Fibroblast of pulmonary artery (primary cell): ENCODE measurements at regions not wholly inside any gene's neighbourhood (a gene's known extent, or its start where the extent isn't known, plus 50 kb on each side); places are given as distances from the start of the nearest gene placed in this dataset.
A peak's percentile ranks its signal among the peaks of the same experiment; 100 is the strongest.

ENCODE experiments used
- DNase-seq: peaks from one replicate; pipeline ENCODE4 v3.0.0-alpha.2; 2010; ENCODE audit warnings: low read depth
- H3K4me3 ChIP-seq: replicated peaks from 2 replicates; pipeline ENCODE4 v1.5.1; 2011; ENCODE audit warnings: low read depth, mild to moderate bottlenecking, control low read depth, low read length, moderate library complexity
- TF ChIP-seq, protein P1 (sequence below): IDR thresholded peaks from 2 replicates; pipeline ENCODE4 v1.5.1; 2011; ENCODE audit warnings: mild to moderate bottlenecking, control low read depth, low read length, inconsistent platforms; ENCODE audit errors: missing control alignments

DNA sequence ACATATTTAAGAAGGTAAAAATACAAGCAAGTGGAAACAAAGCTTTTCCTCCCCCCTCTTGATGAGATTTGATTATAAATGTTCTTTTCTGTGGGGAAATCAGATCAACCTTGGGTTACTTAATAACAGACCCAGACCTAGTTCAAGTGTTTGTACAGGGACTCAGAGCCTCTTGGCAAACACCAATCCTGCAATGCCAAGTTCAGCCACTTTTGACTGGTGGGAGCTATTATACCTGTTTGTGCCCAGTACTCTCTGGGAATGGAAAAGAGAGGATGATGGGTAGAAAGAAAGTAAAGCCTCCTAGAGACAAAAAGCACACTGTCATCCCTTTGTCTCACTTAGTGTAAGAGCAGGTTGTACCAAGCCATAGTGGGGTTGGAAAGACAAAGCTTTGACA lies 63.8 kb upstream of the EPHA4 start:
- TF ChIP-seq, protein P1, sequence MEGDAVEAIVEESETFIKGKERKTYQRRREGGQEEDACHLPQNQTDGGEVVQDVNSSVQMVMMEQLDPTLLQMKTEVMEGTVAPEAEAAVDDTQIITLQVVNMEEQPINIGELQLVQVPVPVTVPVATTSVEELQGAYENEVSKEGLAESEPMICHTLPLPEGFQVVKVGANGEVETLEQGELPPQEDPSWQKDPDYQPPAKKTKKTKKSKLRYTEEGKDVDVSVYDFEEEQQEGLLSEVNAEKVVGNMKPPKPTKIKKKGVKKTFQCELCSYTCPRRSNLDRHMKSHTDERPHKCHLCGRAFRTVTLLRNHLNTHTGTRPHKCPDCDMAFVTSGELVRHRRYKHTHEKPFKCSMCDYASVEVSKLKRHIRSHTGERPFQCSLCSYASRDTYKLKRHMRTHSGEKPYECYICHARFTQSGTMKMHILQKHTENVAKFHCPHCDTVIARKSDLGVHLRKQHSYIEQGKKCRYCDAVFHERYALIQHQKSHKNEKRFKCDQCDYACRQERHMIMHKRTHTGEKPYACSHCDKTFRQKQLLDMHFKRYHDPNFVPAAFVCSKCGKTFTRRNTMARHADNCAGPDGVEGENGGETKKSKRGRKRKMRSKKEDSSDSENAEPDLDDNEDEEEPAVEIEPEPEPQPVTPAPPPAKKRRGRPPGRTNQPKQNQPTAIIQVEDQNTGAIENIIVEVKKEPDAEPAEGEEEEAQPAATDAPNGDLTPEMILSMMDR: no peak
- no peak for DNase-seq
- no peak overlapping the region for H3K4me3 ChIP-seq

DNA sequence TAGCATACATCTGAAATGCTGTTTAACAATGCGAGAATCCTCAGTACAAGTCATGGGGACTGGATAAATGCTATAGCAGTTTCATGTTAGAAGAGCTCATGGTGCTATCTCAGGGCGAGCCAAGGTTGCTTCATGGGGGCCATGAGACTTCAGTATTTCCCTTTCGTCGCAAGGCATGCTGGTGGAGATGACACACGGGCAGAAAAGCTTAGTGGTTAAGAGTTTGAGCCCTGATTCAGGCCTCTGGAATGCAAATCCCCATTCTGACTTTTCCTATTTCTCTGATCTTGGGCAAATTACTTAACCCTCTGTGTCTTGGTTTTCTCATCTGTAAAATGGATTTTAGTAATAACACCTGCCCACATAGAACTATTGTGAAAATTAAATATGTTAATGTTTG lies 57.4 kb upstream of the EPHA4 start:
- no peak overlapping the region for H3K4me3 ChIP-seq
- peak; percentile 42 for DNase-seq
- TF ChIP-seq, protein P1: no peak

DNA sequence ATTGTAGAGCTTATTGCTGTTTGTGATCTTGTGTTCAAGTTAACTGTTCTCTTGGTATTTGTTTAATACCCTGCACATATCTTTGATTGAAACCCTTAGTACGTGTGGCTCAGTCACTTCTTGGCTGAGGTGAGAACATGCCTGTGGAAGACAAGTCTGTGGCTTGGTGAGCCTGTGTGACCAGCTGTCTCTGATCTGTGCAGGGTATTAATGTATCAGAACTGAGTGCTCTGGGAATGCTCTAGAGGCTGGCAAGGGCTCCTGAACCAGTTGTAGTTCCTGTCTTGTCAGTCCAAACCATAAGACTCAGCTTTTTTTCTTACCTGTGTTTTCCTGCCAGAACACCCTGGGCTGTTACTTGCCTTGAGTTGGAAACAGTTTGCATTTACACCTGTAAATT lies 52.4 kb upstream of the EPHA4 start:
- no peak for DNase-seq
- H3K4me3 ChIP-seq: no peak overlapping the region
- TF ChIP-seq, protein P1: no peak
